GM18520 (cell line): ENCODE measurements at regions not wholly inside any gene's neighbourhood (a gene's known extent, or its start where the extent isn't known, plus 50 kb on each side); places are given as distances from the start of the nearest gene placed in this dataset.
"Not testable (repeated sequence)": the region's sequence is repeated elsewhere in the genome, so short reads cannot be mapped to it uniquely, and the experiment has no call there.

ENCODE experiments used
- ATAC-seq: cut with Tn5 transposase; IDR thresholded peaks from one replicate; pipeline ENCODE4 v1.9.1; 2021; ENCODE audit not compliant: unreplicated experiment

DNA sequence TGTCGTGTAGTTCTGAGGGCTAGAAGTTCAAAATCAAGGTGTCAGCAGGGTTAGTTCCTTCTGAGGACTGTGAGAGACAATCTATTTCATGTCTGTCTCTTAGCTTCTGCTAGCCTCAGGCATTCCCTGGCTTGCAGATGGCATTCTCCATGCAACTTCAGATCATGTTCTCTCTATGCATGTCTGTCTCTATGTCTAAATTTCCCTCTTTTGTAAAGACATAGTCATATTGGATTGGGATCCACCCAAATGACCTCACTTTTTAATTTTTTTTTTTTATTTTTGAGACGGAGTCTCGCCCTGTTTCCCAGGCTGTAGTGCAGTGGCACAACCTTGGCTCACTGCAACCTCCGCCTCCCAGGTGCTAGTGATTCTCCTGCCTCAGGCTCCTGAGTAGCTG lies 104.6 kb downstream of the RAP2B start:
- no peak for ATAC-seq

DNA sequence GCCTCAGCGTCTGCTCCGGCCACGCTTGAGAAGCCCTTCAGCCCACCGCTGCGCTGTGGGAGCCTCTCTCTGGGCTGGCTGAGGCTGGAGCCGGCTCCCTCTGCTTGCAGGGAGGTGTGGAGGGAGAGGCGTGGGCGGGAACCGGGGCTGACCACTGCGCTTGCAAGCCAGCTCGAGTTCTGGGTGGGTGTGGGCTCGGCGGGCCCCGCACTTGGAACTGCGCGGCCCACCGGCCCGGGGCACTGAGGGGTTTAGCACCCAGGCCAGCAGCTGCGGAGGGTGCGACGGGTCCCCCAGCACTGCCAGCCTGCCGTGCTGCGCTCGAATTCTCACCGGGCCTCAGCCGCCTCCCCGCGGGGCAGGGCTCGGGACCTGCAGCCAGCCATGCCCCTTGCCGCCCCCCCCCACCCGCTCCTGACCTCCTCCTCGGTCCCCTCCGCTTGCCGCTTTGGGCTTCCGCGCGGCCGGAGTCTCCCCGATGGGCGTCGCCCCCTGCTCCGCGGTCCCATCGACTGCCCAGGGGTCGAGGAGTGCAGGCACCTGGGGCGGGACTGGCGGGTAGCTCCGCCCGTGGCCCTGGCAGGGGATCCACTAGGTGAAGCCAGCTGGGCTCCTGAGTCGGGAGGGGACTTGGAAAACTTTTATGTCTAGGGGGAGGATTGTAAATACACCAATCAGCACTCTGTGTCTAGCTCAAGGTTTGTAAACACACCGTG lies 106.7 kb downstream of the RAP2B start:
- ATAC-seq, result no peak

DNA sequence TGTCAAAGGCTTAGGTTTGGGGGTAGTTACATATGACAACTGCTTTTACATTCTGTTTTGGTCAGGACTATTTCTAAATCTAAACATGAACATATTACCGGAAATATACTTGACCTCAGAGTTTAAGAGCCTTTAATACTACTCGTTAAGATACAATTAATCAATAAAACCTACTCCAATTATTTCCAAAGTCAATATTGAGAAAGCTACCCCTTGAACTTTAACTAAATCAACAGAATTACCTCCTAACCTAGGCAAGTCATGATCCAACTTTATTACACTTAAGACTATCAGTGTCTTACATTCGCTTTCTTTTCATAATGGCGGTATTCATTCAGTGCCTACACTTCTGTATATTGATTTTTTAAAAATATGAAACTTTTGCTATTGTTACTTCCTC lies 107.7 kb downstream of the RAP2B start:
- ATAC-seq, result no peak

DNA sequence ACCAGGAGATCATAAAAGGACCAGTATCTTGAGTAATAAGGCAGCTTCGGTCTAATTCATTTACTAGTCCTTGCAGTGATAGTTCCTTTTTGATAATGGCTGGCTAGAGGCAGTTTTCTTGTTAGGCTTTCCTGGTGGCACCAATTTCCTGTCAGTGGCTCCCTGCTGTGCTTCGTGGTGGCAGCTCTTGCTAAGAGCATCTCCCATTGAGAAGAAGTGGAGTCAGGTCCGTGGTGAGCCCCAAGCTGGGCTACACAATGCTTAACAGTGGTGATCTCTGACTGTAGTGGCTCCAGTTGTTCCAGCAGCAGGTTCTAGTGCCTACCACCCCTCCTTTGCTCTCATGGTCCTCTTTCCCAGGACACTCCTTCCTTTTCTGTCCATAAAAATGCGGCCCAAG lies 111.2 kb downstream of the RAP2B start:
- ATAC-seq, result no peak

DNA sequence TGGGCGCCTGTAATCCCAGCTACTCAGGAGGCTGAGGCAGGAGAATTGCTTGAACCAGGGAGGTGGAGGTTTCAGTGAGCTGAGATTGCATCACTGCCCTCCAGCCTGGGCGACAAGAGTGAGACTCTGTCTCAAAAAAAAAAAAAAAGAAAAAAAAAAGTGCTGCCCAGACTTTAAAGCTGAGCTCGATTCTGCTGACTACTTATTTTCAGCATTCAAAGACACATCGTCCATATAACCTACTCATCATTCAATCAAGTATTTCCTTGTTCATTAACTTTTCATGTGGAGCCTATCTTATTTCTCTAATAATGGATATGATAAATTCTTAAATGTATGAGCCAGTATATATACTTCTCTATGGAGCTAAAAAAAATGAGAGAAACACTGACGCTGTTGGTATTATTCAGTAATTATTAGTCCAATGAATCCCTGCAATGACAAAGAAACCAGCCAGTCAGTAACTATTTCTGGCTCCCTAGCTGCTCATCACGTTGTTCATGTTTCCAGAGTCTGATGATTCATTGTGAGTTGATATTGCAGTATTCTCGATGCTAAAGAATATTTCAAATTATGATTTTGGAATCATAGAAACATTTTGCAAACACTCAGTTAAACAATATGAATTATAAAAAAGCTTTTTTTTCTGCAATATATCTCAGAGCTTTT lies 111.9 kb downstream of the RAP2B start:
- no peak for ATAC-seq

DNA sequence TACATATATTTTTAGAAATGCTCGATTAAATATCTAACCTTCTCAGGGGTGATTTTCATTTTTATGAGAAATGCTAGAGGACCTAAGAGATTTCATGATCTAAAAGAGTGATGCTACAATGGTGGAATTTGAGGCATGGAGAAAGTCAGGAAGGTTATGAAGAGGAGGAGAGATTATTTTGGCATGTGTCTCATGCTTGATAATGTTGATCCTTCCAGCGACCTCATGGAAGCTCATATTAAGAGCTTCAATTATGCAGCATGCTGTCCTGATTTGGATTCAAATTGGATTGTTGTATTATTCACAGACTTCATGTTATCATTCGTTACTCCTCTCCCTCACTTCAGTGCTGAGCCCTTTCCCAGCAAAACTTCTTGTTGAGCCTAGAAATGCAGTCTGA lies 112.5 kb downstream of the RAP2B start:
- no peak for ATAC-seq

DNA sequence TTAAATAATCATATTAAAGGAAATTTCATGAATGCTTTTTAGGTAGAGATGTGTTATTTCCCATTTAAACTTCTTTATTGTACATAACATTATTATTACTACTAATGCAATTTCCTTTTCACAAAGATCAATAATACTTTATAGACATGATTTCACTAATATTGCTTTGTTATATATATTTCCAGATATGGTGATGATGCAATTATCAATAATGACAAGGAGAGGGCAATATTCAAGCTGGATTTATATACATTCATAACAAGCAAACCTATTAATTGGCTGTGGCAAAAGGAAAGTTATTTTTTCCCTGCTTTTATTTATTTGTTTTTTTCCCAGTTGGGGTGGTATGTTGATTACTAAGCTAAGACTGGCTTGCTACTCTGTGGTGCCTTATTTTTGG lies 113.5 kb downstream of the RAP2B start:
- no peak for ATAC-seq

DNA sequence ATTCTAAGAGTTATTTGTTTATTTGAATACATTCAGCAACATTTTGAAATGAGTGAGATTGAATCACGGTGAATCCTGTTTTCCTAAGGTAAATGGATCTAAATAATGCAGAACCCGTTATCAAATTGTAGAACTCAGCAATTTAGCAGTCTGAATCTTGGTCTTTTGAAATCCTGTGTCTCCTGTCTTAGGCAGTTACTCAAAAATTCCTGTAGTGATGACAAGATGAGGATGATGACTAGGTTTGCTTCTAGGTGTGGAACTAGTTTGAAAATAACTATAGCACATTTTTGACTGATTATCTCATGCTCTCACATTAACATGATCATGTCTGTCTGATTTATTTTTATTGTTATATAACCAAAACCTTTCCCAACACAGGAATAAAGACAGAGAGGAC lies 115.0 kb downstream of the RAP2B start:
- no peak for ATAC-seq

DNA sequence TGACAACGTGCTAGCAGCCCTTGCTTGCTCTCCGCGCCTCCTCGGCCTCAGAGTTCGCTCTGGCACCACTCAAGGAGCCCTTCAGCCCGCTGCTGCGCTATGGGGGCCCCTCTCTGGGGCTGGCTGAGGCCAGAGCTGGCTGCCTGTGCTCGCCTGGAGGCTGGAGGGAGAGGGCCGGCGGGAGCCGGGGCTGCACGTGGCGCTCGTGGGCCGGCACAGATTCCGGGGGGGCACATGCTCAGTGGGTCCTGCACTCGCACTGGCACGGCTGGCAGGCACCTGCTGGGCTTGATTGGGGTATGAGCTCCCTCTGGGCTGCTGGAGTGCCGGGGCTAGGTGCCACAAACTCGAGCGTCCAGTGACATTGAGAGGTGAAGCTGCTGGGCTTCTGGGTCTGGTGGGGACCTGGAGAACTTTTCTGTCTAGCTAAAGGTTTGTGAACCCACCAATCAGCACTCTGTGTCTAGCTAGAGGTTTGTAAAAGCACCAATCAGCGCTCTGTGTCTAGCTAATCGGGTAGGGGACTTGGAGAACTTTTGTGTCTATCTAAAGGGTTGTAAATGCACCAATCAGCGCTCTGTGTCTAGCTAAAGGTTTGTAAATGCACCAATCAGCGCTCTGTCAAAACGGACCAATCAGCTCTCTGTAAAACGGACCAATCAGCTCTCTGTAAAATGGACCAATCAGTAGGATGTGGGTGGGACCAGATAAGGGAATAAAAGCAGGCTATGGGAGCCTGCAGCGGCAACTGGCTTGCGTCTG lies 119.4 kb downstream of the RAP2B start:
- ATAC-seq, result not testable (repeated sequence)

DNA sequence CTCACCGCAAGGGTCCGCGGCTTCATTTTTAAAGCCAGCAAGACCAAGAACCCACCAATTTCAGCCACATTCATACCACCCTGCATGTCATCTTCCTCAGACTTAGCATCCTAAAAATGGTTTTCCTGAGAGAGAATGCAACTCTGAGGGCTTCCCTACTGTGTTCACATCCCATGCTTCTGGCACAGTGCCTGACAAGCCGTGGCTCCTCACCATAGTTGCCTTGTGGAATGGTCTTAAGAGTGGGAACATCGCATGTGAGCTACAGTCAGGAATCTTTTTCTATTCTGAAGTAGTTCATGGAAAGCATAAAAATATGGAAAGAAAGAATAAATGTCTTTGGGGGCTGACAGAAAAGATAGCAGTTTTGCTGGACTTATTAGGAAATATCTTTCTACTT lies 120.3 kb downstream of the RAP2B start:
- no peak for ATAC-seq

DNA sequence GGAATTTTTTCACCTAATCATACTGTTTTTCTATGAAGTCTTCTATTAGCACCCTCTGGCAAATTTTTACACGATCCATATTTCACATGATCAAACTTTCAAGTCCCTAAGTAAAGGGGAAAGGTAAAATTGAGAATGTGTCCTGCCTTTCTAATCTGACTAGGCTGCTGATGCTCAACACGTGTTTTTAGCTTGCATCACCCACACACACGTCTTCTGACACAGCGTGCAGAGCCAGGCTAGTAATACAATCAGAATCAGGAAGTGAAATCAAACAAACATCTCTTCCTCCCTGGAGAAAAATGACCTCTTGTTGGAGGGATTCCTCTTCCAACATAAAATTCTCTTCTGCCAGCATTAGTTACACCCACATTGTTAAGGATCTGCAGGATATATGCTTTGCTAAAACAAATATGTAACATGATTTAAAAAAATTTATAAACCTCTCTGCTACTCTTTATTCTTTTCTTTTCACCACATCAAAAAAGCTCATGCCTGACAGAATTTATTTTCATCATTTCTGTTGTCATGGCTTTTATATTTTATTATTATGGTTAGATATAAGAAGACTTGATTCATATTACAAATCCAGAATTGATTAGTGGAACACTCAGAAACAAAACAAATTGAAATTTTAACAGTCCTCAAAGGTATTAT lies 122.4 kb downstream of the RAP2B start:
- ATAC-seq, result no peak

DNA sequence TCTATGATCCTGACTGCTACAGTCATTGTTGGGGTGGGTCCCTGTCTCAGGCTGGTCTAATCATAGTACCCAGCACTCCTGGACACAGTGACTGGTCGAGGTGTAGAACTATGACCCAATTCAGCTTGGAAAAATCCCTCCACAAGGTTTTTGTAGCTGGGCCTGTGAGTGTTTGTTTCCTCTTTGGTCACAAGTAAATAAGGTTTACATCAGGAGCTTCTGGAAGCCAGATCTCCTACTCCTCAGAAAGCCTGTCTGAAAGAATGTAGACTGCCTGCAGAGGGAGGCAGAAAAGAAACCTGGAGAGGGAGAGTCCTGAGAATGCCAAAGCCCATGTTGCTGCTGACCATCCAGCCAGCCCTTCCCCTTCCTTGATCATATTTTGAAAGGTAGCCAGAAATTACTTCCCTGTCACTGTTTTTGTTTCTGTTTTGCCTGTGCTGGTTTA lies 123.2 kb downstream of the RAP2B start:
- ATAC-seq, result no peak

DNA sequence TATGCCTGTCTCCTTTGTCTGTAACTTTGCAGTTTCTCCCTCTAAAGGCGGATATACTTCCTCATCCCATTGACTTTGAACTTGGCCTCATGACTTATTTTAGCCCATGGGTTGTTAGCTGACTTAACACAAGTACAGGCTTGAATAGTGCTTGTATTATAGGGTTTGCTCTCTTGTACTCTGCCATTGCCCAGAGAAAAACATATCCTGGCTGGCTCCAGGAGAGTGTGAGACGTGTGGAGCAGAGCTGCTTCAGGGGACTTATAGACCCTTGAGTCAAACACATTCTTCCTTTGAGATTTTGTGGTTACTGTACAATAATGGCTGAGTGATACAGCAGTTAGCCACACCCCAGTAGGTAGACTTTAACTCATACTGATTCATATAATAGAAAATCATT lies 124.0 kb downstream of the RAP2B start:
- no peak for ATAC-seq

DNA sequence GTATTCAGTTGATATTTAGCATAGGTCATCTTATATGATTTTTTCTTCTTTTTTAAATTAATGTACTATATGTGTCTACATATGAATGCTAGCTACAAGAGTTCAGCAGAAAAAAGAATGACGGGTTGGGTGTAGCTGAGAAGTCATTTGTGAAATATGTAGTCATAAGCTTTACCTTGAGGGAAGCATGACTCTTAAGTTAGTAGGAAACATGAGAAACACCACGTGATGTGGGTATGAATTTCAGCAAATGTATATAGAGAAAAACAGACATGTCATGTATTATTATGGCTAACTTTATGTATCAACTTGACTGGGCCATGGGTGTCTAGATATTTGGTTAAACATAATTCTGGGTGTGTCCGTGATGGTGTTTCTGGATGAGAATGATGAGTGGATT lies 125.0 kb downstream of the RAP2B start:
- no peak for ATAC-seq

DNA sequence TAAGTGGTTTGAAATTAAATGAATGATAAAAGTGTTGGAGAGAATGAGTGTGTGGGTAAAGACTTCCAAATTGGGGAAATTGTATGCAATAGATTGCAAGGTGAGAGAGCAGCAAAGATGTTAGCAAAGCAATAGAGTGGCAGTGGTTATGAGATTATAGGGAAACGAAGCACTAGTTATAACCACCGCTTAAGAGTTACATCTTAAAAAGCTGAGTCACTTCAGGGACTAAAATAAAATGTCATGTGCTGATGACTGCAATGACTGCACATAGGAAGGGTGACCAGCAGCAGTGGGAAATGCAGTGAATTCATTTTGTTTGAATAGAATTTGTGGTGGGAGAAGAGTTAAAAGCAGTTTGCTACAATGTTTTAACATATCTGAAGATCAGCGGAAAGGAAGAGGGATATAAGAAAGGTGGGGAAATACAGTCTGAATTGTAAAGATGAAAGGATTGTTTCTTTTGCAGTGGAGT lies 127.3 kb downstream of the RAP2B start:
- ATAC-seq, result no peak

DNA sequence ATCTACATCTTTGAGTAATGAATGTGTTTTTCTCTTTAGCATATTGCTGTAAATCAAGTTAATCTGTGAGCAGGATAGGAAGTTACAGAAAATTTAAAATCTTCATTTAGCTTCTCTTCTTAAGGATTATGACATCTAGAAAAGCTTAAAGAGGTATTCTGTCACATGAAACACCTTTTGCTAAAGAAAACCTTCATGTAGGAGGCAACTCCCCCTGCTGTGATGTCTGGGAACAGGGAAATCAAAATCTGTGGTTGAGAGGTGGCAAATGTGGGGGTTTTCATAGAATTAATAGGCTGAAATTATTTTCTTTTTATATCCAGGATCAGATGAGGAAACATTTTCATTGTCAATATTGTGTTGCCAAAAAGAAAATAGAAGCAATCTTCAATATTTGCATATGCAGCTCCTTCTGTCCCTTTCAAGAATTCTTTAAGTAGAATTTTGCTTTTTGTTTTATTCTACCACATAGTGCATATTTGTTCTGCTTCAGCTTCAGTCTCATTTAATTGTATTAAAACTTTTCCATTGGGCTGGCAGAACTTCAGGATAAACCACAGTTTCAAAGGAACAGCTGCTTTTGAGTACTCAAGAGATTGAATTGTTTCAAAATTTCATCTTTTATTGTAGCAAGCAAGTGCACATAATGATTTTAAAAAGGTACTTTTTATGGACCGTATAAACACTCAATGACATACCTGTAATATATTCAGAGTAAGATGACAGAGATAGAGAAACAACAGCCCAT lies 128.4 kb downstream of the RAP2B start:
- no peak for ATAC-seq

DNA sequence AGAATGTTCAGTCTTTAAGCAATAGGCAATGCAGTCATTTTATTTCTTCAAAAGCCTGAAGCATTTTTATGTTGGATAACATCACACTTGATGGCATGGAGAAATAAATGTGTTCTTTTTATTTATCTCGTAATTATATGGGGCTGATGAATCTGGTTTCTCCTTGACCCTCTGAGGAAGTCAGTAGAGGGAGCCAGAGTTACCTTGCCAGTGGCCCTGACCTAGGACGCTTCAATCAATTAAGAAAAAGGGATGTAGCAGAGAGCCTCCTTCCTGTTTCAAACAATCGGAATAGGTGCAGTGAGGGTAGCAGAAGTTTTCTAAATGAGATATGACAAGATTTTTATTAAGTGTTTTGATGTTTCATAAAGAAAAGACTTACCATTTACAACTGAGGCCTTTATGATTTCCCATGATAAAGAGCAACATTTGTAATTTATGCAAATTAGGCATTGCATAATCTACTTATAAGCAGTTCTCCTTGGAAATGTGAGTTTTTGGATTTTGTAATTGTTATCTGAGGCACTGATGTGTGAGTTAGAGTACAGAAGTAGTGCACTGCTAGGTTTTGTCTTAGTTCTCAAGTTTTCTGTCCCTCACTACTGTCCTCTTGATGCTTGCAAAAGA lies 129.1 kb downstream of the RAP2B start:
- no peak for ATAC-seq

DNA sequence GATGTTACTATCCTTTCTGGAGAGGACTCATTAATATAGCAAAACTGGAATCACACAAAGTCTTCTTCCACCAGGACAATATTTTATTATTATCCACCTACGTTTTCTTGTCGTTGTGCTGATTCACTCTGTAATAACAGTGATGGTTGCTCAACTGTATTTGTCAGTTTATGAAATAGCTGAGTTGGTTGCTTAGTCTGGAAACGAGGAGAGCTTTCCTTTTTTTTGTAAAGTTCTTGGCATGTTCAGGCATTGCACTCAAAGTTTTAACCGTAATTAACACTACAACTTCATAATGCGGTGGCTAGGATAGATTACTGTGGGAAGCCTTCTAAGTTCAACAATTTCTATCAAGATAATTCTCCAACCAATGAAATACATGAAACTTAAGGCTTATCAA lies 131.2 kb downstream of the RAP2B start:
- no peak for ATAC-seq

DNA sequence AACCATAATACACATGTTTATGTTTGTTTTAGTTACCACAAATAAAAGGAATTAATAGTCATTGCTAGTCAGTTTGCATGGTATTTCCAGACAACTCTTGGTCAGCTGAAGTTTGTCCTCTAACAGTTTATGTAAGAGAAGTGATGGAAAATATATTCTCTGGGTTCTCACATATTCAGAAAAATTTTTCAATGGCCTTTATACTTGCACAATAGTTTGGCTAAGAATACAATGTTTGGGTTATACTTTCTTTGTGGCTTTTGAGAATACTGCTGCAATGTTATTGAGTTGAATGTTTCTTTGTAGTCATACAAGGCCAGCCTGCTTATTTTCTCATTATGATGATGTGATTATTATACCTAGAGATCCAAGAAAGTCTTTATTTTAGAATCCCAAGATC lies 133.9 kb downstream of the RAP2B start:
- no peak for ATAC-seq

DNA sequence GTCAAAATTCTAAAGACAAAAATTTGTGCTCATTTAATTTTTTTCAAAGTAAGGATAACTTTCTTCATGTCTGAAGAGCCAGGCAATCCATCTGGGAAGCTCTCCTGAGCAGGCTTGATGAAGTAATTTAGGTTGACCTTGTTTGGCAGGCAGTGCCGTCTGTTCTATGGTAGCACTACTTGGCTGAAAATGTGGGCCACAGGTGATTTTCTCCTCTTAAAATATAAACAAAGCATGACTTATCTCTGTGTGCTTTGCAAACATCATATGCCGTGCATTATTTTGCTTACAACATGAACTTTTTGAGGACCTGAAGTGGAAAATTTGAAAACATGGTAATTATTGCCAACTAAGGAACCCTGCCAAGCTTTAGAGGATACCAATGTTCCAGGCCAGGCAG lies 143.2 kb downstream of the RAP2B start:
- ATAC-seq, result no peak
